Activated CD8-positive, alpha-beta T cell treated with anti-CD3 and anti-CD28 coated beads for 36 hours (primary cell): ENCODE measurements at regions not wholly inside any gene's neighbourhood (a gene's known extent, or its start where the extent isn't known, plus 50 kb on each side); places are given as distances from the start of the nearest gene placed in this dataset.

Source experiments
- ATAC-seq: fragments of 200-7000 bp; cut with Tn5 transposase; one replicate; pipeline ENCODE4 v1.10.0; 2021; ENCODE audit warnings: mild to moderate bottlenecking, moderate library complexity
- CTCF ChIA-PET: fragments of 350-600 bp; sonication (Branson Sonifier 250); formaldehyde crosslinking; loops from one replicate; lab custom pipeline; 2021; ENCODE audit warnings: antibody characterized with exemption; lab: Charles Lee
- POLR2A ChIA-PET: fragments of 350-600 bp; sonication (Branson Sonifier 250); formaldehyde crosslinking; loops from one replicate; lab custom pipeline; 2021; ENCODE audit warnings: antibody characterized with exemption; lab: Charles Lee
- DNase-seq: peaks from one replicate; pipeline ENCODE4 v3.0.0-alpha.2; 2020
- H3K27ac Mint-ChIP-seq: one replicate; pipeline ENCODE4 v1.8.0; 2021; ENCODE audit warnings: mild to moderate bottlenecking, mixed read lengths
- H3K27me3 Mint-ChIP-seq: one replicate; pipeline ENCODE4 v1.8.0; 2021; ENCODE audit warnings: mixed read lengths
- H3K36me3 Mint-ChIP-seq: one replicate; pipeline ENCODE4 v1.8.0; 2021; ENCODE audit warnings: low read depth, mixed read lengths
- H3K4me1 Mint-ChIP-seq: one replicate; pipeline ENCODE4 v1.8.0; 2021; ENCODE audit warnings: low read depth, mixed read lengths
- H3K4me3 Mint-ChIP-seq: one replicate; pipeline ENCODE4 v1.8.0; 2021; ENCODE audit warnings: mild to moderate bottlenecking, moderate library complexity, mixed read lengths
- H3K9me3 Mint-ChIP-seq: one replicate; pipeline ENCODE4 v1.8.0; 2021; ENCODE audit warnings: mixed read lengths
- CTCF ChIP-seq: fragments of 200-600 bp; IDR thresholded peaks from one replicate; pipeline ENCODE4 v1.8.0; 2022; ENCODE audit warnings: antibody characterized with exemption, mild to moderate bottlenecking
- intact Hi-C: fragments of 100-400 bp; cut with micrococcal nuclease; formaldehyde crosslinking; loops from one replicate; pipeline ENCODE4 v1.10.0; 2022

- peaks cover 7% of the 10 kb centered on the region for H3K27me3 Mint-ChIP-seq
- CTCF ChIA-PET, result interaction anchor here (1.0 to 3.2 kb wide), 5 partner anchors 192 to 289 kb away, joined by 3 to 15 read pairs (median 4); no protein-coding TSS in a partner anchor
Measured at GRCh38 chr6:159462431-159462830, 230.6 kb downstream of the SOD2 start.

GRCh38 chr6:159461998-159462397 is 231.0 kb downstream of the SOD2 start:
- ATAC-seq (no peak), DNase-seq (no peak)
- Mint-ChIP-seq H3K4me1 (no peaks in the 10 kb centered on the region), H3K27me3 (peaks cover 6% of the 10 kb centered on the region), H3K9me3 (no peaks in the 10 kb centered on the region), H3K36me3 (no peaks in the 10 kb centered on the region), H3K27ac (no peak overlapping the region), H3K4me3 (no peak overlapping the region)
- intact Hi-C loops, result no loop called here
- TF ChIP-seq CTCF, result no peak
- POLR2A ChIA-PET, result no interaction called here
- CTCF ChIA-PET, result interaction anchor here (1.2 to 3.2 kb wide), 2 partner anchors 226 to 288 kb away, joined by 3 to 15 read pairs; no protein-coding TSS in a partner anchor

More at GRCh38 chr6:159462431-159462830, 230.6 kb downstream of the SOD2 start:
- POLR2A ChIA-PET, result no interaction called here
- Mint-ChIP-seq H3K27ac (no peak overlapping the region), H3K4me1 (no peaks in the 10 kb centered on the region), H3K4me3 (no peak overlapping the region), H3K36me3 (no peaks in the 10 kb centered on the region), H3K9me3 (no peaks in the 10 kb centered on the region)
- intact Hi-C loops, result no loop called here
- ATAC-seq (no peak), DNase-seq (no peak)
- no peak for TF ChIP-seq CTCF

DNA sequence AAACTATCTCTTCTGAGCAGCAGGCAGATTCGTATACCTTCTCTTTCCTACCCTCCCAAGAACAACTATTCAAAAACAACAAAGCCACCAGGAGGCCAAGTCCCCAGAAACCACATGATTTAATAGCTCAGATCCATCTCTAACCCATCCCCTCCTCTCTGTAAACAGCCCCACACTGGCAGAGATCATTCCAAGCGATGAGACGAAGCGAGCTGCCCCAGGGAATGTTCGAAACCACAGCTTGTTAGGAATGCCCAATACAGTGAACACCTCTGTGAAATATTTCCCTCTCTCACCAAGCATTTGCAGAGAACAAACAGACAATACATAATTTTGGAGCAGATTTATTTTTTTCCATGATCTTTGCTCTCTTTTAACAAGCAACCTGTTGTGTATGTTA is 231.8 kb downstream of the SOD2 start:
- H3K4me1 Mint-ChIP-seq, result no peaks in the 10 kb centered on the region
- no peak overlapping the region for H3K4me3 Mint-ChIP-seq
- no peaks in the 10 kb centered on the region for H3K9me3 Mint-ChIP-seq
- peaks cover 5% of the 10 kb centered on the region for H3K27me3 Mint-ChIP-seq
- CTCF ChIA-PET, result interaction anchor here (1.2 to 3.2 kb wide), 2 partner anchors 226 to 288 kb away, joined by 3 to 15 read pairs; no protein-coding TSS in a partner anchor
- no peak for ATAC-seq
- intact Hi-C loops, result no loop called here
- no peaks in the 10 kb centered on the region for H3K36me3 Mint-ChIP-seq
- no peak for DNase-seq
- TF ChIP-seq CTCF, result no peak
- POLR2A ChIA-PET, result no interaction called here
- no peak overlapping the region for H3K27ac Mint-ChIP-seq

- TF ChIP-seq CTCF, result no peak
- ChIA-PET CTCF (no interaction called here), POLR2A (no interaction called here)
- no peaks in the 10 kb centered on the region for H3K36me3 Mint-ChIP-seq
- H3K27me3 Mint-ChIP-seq, result peaks cover 2% of the 10 kb centered on the region
- DNase-seq, result no peak
- ATAC-seq, result no peak
- no peak overlapping the region for H3K27ac Mint-ChIP-seq
- H3K4me1 Mint-ChIP-seq, result no peaks in the 10 kb centered on the region
- H3K4me3 Mint-ChIP-seq, result no peak overlapping the region
- no peaks in the 10 kb centered on the region for H3K9me3 Mint-ChIP-seq
- intact Hi-C loops, result no loop called here
Measured at GRCh38 chr6:159460476-159460875, 232.6 kb downstream of the SOD2 start.

- no peak overlapping the region for H3K27ac Mint-ChIP-seq
- intact Hi-C loops, result no loop called here
- peaks cover 2% of the 10 kb centered on the region for H3K27me3 Mint-ChIP-seq
- H3K36me3 Mint-ChIP-seq, result no peaks in the 10 kb centered on the region
- H3K9me3 Mint-ChIP-seq, result no peaks in the 10 kb centered on the region
- POLR2A ChIA-PET, result no interaction called here
- H3K4me3 Mint-ChIP-seq, result no peak overlapping the region
- DNase-seq, result no peak
- no peak for ATAC-seq
- H3K4me1 Mint-ChIP-seq, result no peaks in the 10 kb centered on the region
- no peak for TF ChIP-seq CTCF
- CTCF ChIA-PET, result no interaction called here
Measured at GRCh38 chr6:159456349-159456748, 236.7 kb downstream of the SOD2 start.
